HCT116 (cell line): ENCODE measurements at regions not wholly inside any gene's neighbourhood (a gene's known extent, or its start where the extent isn't known, plus 50 kb on each side); places are given as distances from the start of the nearest gene placed in this dataset.

Experiments
- ATAC-seq: fragments of 200-7000 bp; cut with Tn5 transposase; 2 replicates; pipeline ENCODE4 v1.9.1; 2020; ENCODE audit warnings: mild to moderate bottlenecking, moderate library complexity
- BruUV-seq: library from RNA; stranded (reverse); fragments of 400-500 nt; replicated peaks from 2 replicates; lab custom pipeline; 2021; lab: Mats Ljungman, UMichigan
- CTCF ChIA-PET: fragments of 300-600 bp; sonication (Branson Sonifier 250); formaldehyde crosslinking; loops from one replicate; lab custom pipeline; 2021; ENCODE audit warnings: antibody characterized with exemption; lab: Charles Lee
- POLR2A ChIA-PET: fragments of 300-600, 350-600 bp; sonication (Branson Sonifier 250); formaldehyde crosslinking; loops from one replicate; lab custom pipeline; 2021; ENCODE audit warnings: antibody characterized with exemption; lab: Charles Lee
- RAD21 ChIA-PET, 2 experiments: fragments of 300-600 bp; sonication (Branson Sonifier 250); formaldehyde crosslinking; loops; one replicate each; lab custom pipeline; 2023; ENCODE audit warnings: low total read pairs in 2 of 2; ENCODE audit not compliant: uncharacterized antibody in 2 of 2, unreplicated experiment in 2 of 2, low non-redundant PET in 1 of 2; lab: Charles Lee
- DNase-seq: peaks from one replicate; pipeline ENCODE4 v3.0.0-alpha.2; 2010; ENCODE audit warnings: low read depth, low spot score
- H2AFZ ChIP-seq: fragments of 200-600 bp; shearing (Covaris generic), sonication (generic); 2 replicates; pipeline ENCODE4 v1.6.1; 2017; ENCODE audit warnings: low read depth, mixed run types, mixed read lengths, antibody characterized with exemption, low read length; ENCODE audit not compliant: poor library complexity, severe bottlenecking
- H3K27ac ChIP-seq: 2 replicates; pipeline ENCODE4 v1.5.1; 2012; ENCODE audit warnings: low read depth, low read length
- H3K27me3 ChIP-seq: fragments of 200-600 bp; sonication (generic); 2 replicates; pipeline ENCODE4 v1.6.1; 2016; ENCODE audit warnings: mixed run types, low read length, mixed read lengths; ENCODE audit not compliant: insufficient read depth
- H3K36me3 ChIP-seq, 2 experiments: fragments of 200-500 bp in 1 of 2; fragments of 200-600 bp in 1 of 2; sonication (Bioruptor generic) in 1 of 2; sonication (generic) in 1 of 2; 2 replicates each; pipeline versions ENCODE4 v1.5.1 to v1.6.1; 2014 to 2016; ENCODE audit warnings: low read length in 2 of 2, inconsistent platforms in 1 of 2, mixed read lengths in 1 of 2, mixed run types in 1 of 2; ENCODE audit not compliant: insufficient read depth in 2 of 2, control insufficient read depth in 1 of 2
- H3K4me1 ChIP-seq, 2 experiments: fragments of 200-600 bp in 1 of 2; sonication (generic) in 1 of 2; 2 replicates each; pipeline versions ENCODE4 v1.5.1 to v1.6.1; 2012 to 2017; ENCODE audit warnings: low read length in 2 of 2, inconsistent platforms in 1 of 2, mild to moderate bottlenecking in 1 of 2, mixed read lengths in 1 of 2, mixed run types in 1 of 2, moderate library complexity in 1 of 2; ENCODE audit not compliant: insufficient read depth in 2 of 2, control insufficient read depth in 1 of 2
- H3K4me2 ChIP-seq: fragments of 200-600 bp; sonication (generic); 2 replicates; pipeline ENCODE4 v1.6.1; 2017; ENCODE audit warnings: mixed run types, low read length, mixed read lengths
- H3K4me3 ChIP-seq, 2 experiments: fragments of 200-600 bp in 1 of 2; sonication (generic) in 1 of 2; replicated peaks in 1 of 2; 2 replicates each; pipeline ENCODE4 v1.5.1; 2011 to 2016; ENCODE audit warnings: low read length in 2 of 2, control low read depth in 1 of 2, low read depth in 1 of 2, mild to moderate bottlenecking in 1 of 2, mixed read lengths in 1 of 2, mixed run types in 1 of 2
- H3K79me2 ChIP-seq: fragments of 200-600 bp; sonication (generic); 2 replicates; pipeline ENCODE4 v1.6.1; 2017; ENCODE audit warnings: mild to moderate bottlenecking, mixed run types, low read length, moderate library complexity, mixed read lengths; ENCODE audit not compliant: insufficient read depth
- H3K9ac ChIP-seq: fragments of 200-600 bp; sonication (generic); 2 replicates; pipeline ENCODE4 v1.6.1; 2016; ENCODE audit warnings: low read length, mixed read lengths
- H3K9me2 ChIP-seq: fragments of 200-600 bp; sonication (generic), shearing (Covaris generic); 2 replicates; pipeline ENCODE4 v1.6.1; 2017; ENCODE audit warnings: mixed run types, mild to moderate bottlenecking, moderate library complexity; ENCODE audit not compliant: insufficient read depth
- H3K9me3 ChIP-seq, 2 experiments: fragments of 200-500 bp in 1 of 2; fragments of 200-600 bp in 1 of 2; sonication (Bioruptor generic) in 1 of 2; sonication (generic) in 1 of 2; 2 replicates each; pipeline ENCODE4 v1.6.1; 2014 to 2017; ENCODE audit warnings: low read length in 2 of 2, mixed read lengths in 2 of 2, inconsistent platforms in 1 of 2, low read depth in 1 of 2, mild to moderate bottlenecking in 1 of 2, mixed run types in 1 of 2, moderate library complexity in 1 of 2; ENCODE audit not compliant: control insufficient read depth in 1 of 2, insufficient read depth in 1 of 2
- H4K20me1 ChIP-seq: fragments of 200-600 bp; sonication (generic), shearing (Covaris generic); 2 replicates; pipeline ENCODE4 v1.6.1; 2017; ENCODE audit warnings: mixed run types, mild to moderate bottlenecking, moderate library complexity; ENCODE audit not compliant: insufficient read depth
- ATF3 ChIP-seq: IDR thresholded peaks from 2 replicates; pipeline ENCODE4 v1.6.1; 2012
- CBX3 ChIP-seq: IDR thresholded peaks from 2 replicates; pipeline ENCODE4 v1.6.1; 2012; ENCODE audit warnings: low read depth
- CTCF ChIP-seq, 3 experiments: fragments of 200-600 bp in 1 of 3; sonication (generic) in 1 of 3; IDR thresholded peaks in 2 of 3; conservative IDR thresholded peaks in 1 of 3; 2 replicates each; pipeline ENCODE4 v1.5.1; 2012 to 2017; ENCODE audit warnings: low read depth in 2 of 3, low read length in 2 of 3, antibody characterized with exemption in 1 of 3, borderline replicate concordance in 1 of 3, control low read depth in 1 of 3, mild to moderate bottlenecking in 1 of 3, mixed read lengths in 1 of 3, mixed run types in 1 of 3, moderate library complexity in 1 of 3; ENCODE audit not compliant: insufficient read depth in 1 of 3
- EGR1 ChIP-seq: IDR thresholded peaks from 2 replicates; pipeline ENCODE4 v1.6.1; 2012; ENCODE audit warnings: low read depth
- ELF1 ChIP-seq: IDR thresholded peaks from 2 replicates; pipeline ENCODE4 v1.6.1; 2012; ENCODE audit warnings: low read depth, borderline replicate concordance
- EZH2 ChIP-seq: fragments of 200-600 bp; sonication (generic); IDR thresholded peaks from 2 replicates; pipeline ENCODE4 v1.6.1; 2017; ENCODE audit warnings: antibody characterized with exemption, mixed run types
- FOSL1 ChIP-seq: IDR thresholded peaks from 2 replicates; pipeline ENCODE4 v1.6.1; 2012; ENCODE audit warnings: low read depth
- JUND ChIP-seq: IDR thresholded peaks from 2 replicates; pipeline ENCODE4 v1.6.1; 2012
- POLR2A ChIP-seq: IDR thresholded peaks from 2 replicates; pipeline ENCODE4 v1.7.0; 2011; ENCODE audit warnings: borderline replicate concordance; ENCODE audit not compliant: insufficient read depth, insufficient read length; ENCODE audit errors: extremely low read depth
- POLR2AphosphoS5 ChIP-seq: IDR thresholded peaks from 2 replicates; pipeline ENCODE4 v1.6.1; 2011; ENCODE audit warnings: mild to moderate bottlenecking, low read depth, low read length, moderate library complexity
- RAD21 ChIP-seq: IDR thresholded peaks from 2 replicates; pipeline ENCODE4 v1.6.1; 2012; ENCODE audit warnings: low read depth, mild to moderate bottlenecking
- SIN3A ChIP-seq: IDR thresholded peaks from 2 replicates; pipeline ENCODE4 v1.6.1; 2012; ENCODE audit warnings: low read depth
- SP1 ChIP-seq: IDR thresholded peaks from 2 replicates; pipeline ENCODE4 v1.6.1; 2012; ENCODE audit warnings: low read depth
- SRF ChIP-seq: IDR thresholded peaks from 2 replicates; pipeline ENCODE4 v1.6.1; 2012; ENCODE audit warnings: low read depth
- TCF7L2 ChIP-seq: IDR thresholded peaks from 2 replicates; pipeline ENCODE4 v1.7.0; 2011; ENCODE audit warnings: borderline replicate concordance, inconsistent platforms; ENCODE audit not compliant: insufficient read depth, insufficient read length; ENCODE audit errors: extremely low read depth
- YY1 ChIP-seq: IDR thresholded peaks from 2 replicates; pipeline ENCODE4 v1.6.1; 2011; ENCODE audit warnings: low read length, low read depth, moderate library complexity, mild to moderate bottlenecking; ENCODE audit not compliant: insufficient replicate concordance; ENCODE audit errors: extremely low read depth
- ZFX ChIP-seq: fragments of 450-650 bp; IDR thresholded peaks from 2 replicates; pipeline ENCODE4 v1.6.1; 2017
- ZNF274 ChIP-seq: fragments of 200-500 bp; sonication (Bioruptor generic); IDR thresholded peaks from 2 replicates; pipeline ENCODE4 v1.6.1; 2014; ENCODE audit warnings: mild to moderate bottlenecking, low read depth, low read length, inconsistent platforms
- intact Hi-C: fragments of 100-400 bp; cut with micrococcal nuclease; formaldehyde crosslinking; loops from 2 replicates; pipeline ENCODE4 v1.10.0; 2022

- Histone ChIP-seq H3K4me3 (no peak overlapping the region), H2AFZ (no peak overlapping the region), H4K20me1 (no peaks in the 10 kb centered on the region), H3K4me2 (no peak overlapping the region), H3K27me3 (no peaks in the 10 kb centered on the region), H3K9me2 (no peaks in the 10 kb centered on the region), H3K9me3 (no peaks in the 10 kb centered on the region), H3K9ac (no peak overlapping the region), H3K79me2 (no peaks in the 10 kb centered on the region), H3K27ac (no peak overlapping the region), H3K36me3 (no peaks in the 10 kb centered on the region), H3K4me1 (no peaks in the 10 kb centered on the region)
- ATAC-seq (no peak), DNase-seq (no peak)
- no TSS peak for BruUV-seq
- ChIA-PET RAD21 (no interaction called here), CTCF (no interaction called here), POLR2A (no interaction called here)
- TF ChIP-seq YY1: no peak
- TF ChIP-seq EGR1: no peak
- TF ChIP-seq CBX3: no peak
- TF ChIP-seq ATF3: no peak
- TF ChIP-seq SP1: no peak
- no peak for TF ChIP-seq EZH2
- no peak for TF ChIP-seq FOSL1
- TF ChIP-seq ZFX: no peak
- TF ChIP-seq ZNF274: no peak
- no peak for TF ChIP-seq JUND
- no peak for TF ChIP-seq SRF
- no peak for TF ChIP-seq POLR2AphosphoS5
- no peak for TF ChIP-seq ELF1
- no peak for TF ChIP-seq RAD21
- TF ChIP-seq SIN3A: no peak
- intact Hi-C loops: no loop called here
Observed at GRCh38 chr13:69619651-69620050, 488.0 kb upstream of the ATXN8OS start.

GRCh38 chr13:69618838-69619237 is 488.8 kb upstream of the ATXN8OS start:
- no peaks in the 10 kb centered on the region for H3K9me3 ChIP-seq
- no peaks in the 10 kb centered on the region for H3K79me2 ChIP-seq
- H3K27me3 ChIP-seq: no peaks in the 10 kb centered on the region
- no peak overlapping the region for H2AFZ ChIP-seq
- no peak overlapping the region for H3K4me2 ChIP-seq
- no peaks in the 10 kb centered on the region for H3K36me3 ChIP-seq
- intact Hi-C loops: no loop called here
- H3K4me1 ChIP-seq: no peaks in the 10 kb centered on the region
- H3K9ac ChIP-seq: no peak overlapping the region
- DNase-seq: no peak
- no peaks in the 10 kb centered on the region for H3K9me2 ChIP-seq
- no TSS peak for BruUV-seq
- RAD21 ChIA-PET: no interaction called here
- no peak overlapping the region for H3K27ac ChIP-seq
- ATAC-seq: no peak
- TF ChIP-seq POLR2AphosphoS5 (no peak), EGR1 (no peak), TCF7L2 (no peak), ZNF274 (no peak), SP1 (no peak), CTCF (IDR thresholded peaks at IDR 0.05 in 2 of 3, conservative IDR thresholded peaks at IDR 0.05 in 1 of 3; ENCODE audit: borderline replicate concordance in 1 of 3, insufficient read depth in 1 of 3, low read depth in 2 of 3, low read length in 2 of 3) (no peak), EZH2 (no peak), ELF1 (no peak), POLR2A (no peak), RAD21 (no peak), SRF (no peak)
- POLR2A ChIA-PET: no interaction called here
- H4K20me1 ChIP-seq: no peaks in the 10 kb centered on the region
- CTCF ChIA-PET: no interaction called here
- H3K4me3 ChIP-seq: no peak overlapping the region
